GM12864 (cell line): ENCODE measurements at regions not wholly inside any gene's neighbourhood (a gene's known extent, or its start where the extent isn't known, plus 50 kb on each side); places are given as distances from the start of the nearest gene placed in this dataset.

Source experiments
- DNase-seq: peaks from one replicate; pipeline ENCODE4 v3.0.0-alpha.2; 2011; ENCODE audit warnings: low read depth
- H3K4me3 ChIP-seq: 2 replicates; pipeline ENCODE4 v1.5.1; 2011; ENCODE audit warnings: mild to moderate bottlenecking, low read depth, low read length, control low read depth
- CTCF ChIP-seq: IDR thresholded peaks from 2 replicates; pipeline ENCODE4 v1.5.1; 2011; ENCODE audit warnings: low read depth, mild to moderate bottlenecking, moderate library complexity, low read length, control low read depth, inconsistent platforms; ENCODE audit errors: missing control alignments

- no peak for DNase-seq
- H3K4me3 ChIP-seq, result no peak overlapping the region
- TF ChIP-seq CTCF, result no peak
Measured at GRCh38 chr1:96355521-96355920, 366.1 kb upstream of the PTBP2 start.

- TF ChIP-seq CTCF, result no peak
- no peak overlapping the region for H3K4me3 ChIP-seq
- no peak for DNase-seq
Measured at GRCh38 chr1:96355961-96356360, 365.6 kb upstream of the PTBP2 start.

GRCh38 chr1:96357141-96357765 lies 364.3 kb upstream of the PTBP2 start:
- DNase-seq, result no peak
- no peak for TF ChIP-seq CTCF
- H3K4me3 ChIP-seq, result no peak overlapping the region

- no peak for DNase-seq
- TF ChIP-seq CTCF, result no peak
- H3K4me3 ChIP-seq, result no peak overlapping the region
Measured at GRCh38 chr1:96358057-96358456, 363.5 kb upstream of the PTBP2 start.

GRCh38 chr1:96360036-96360795 lies 361.4 kb upstream of the PTBP2 start:
- no peak overlapping the region for H3K4me3 ChIP-seq
- TF ChIP-seq CTCF, result no peak
- DNase-seq, result no peak

GRCh38 chr1:96361271-96361856 lies 360.2 kb upstream of the PTBP2 start:
- no peak for DNase-seq
- no peak for TF ChIP-seq CTCF
- no peak overlapping the region for H3K4me3 ChIP-seq
